ENCODE measurements at regions not wholly inside any gene's neighbourhood (a gene's known extent, or its start where the extent isn't known, plus 50 kb on each side); places are given as distances from the start of the nearest gene placed in this dataset.
"Not testable (repeated sequence)": the region's sequence is repeated elsewhere in the genome, so short reads cannot be mapped to it uniquely, and the experiment has no call there.

DNA sequence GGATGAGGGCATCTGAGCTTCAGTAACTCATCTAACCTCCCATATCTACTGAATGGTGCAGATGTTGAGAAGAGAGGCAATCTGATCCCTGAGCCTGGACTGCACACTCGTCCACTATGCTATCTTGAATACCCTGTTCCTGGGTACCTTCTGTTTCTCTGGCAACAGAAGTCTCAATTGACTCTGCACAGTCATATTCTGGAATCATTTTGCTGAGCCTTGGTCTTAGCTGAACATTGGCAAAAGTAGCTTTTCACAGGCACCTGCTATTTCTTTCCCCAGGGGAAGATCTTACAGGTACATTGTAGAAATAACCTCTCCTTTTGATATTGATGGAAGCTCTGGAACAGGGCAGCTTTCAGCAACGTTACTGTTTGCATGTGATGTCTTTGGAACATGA, 161.5 kb upstream of the GPR101 start:
- no peak for DNase-seq

DNA sequence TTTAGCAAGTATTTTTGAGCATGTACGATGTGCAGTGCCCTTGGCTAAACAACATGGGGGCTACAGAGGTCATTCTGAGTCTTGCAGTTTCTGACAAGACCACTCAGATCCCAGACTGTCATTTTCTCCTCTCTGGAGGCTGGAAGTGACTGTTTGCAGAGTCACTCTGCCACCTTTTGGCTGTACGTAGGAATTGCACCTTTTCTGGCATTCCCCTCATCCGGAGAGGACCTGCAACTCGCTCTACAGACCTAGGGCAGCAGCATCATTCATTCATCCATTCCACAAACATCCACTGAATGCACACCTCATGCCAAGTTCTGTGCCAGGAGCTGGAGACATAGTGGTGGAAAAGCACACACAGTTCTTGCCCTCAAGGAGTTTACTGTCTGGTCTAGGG, 160.4 kb upstream of the GPR101 start:
- DNase-seq = peak; percentile 24

DNA sequence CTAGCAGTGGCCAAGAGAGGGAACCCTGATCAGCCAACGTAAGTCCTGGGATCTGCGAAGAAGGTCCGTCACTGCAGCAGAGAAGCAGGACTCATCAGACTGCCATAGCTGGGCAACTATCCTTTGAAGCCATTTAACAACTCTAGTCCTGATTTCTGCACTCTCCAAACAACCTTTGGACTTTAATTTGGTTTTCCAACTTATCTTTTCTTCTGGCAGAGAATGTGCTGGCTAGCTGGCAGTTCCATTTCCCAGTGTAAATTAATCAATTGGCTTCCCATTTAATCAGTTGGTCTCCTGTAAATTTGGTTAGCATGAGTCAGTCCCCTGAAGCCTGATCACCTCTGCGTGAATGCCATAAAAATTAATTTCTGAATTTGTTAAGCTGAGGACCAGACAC, 153.7 kb upstream of the GPR101 start:
- no peak for DNase-seq

DNA sequence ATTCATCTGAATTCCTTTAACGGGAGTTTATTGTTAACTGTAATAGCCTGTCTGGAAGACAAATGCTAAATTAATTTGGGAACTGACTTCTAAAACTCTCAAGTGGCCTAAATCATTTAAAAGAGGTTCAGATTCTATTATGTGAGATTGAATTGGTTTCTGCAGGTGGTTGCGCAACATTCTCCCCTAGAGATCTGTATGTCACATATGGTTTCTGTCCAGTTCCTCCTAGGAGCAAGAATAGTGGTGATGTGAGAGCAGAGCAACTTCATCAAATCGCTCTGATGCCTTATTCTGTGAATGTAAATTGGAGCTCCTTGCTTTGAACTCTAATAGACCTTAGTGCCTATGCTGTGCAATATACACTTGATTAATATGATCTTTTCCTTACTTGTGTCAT, 144.6 kb upstream of the GPR101 start:
- no peak for DNase-seq

DNA sequence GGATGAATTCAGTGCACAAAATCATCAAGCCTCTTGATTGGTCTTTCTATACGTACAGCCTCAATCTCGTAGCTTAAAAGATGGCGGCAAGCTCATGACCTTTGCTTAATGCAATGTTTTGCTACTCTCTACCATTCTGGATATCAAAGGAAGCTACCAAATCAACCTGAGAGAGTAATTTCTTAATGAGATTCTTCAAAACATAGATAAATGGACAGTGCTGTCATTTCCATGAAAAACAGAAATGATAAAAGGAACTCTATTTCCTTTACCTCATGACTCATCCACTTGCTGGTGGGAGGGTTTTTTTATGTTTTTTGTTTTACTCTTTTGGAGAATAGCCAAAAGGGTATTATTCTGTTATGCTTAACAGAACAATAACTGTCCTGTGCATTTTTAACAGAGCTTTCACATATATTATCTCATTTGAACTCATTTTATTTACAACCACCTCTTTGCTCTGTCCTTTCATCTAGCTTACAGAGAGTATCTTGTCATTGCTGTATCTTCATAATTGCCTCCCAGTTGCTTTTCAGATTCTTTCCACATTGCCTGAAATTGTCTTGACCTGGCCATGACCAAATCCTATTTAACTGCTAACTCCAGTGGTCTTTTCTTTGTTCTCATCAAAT, 138.6 kb upstream of the GPR101 start:
- no peak for DNase-seq

DNA sequence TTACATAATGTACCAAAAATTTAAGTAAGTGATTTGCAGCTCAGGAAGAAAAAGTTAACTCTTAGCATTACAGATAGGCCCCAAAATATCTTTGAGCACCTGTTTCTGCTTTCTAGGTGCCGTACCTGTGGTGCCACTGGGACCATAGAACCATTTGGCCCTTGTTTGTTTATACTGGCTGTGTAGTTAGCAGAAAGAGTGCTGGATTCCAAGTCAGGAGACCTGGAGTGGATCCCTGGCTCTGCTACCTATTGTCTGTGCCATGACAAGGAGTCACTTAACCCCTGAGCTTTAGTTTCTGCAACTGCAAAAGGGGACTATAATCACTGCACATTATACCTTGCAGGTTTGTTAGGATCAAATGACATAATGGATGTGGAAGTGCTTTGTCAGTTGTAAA, 137.8 kb upstream of the GPR101 start:
- no peak for DNase-seq

DNA sequence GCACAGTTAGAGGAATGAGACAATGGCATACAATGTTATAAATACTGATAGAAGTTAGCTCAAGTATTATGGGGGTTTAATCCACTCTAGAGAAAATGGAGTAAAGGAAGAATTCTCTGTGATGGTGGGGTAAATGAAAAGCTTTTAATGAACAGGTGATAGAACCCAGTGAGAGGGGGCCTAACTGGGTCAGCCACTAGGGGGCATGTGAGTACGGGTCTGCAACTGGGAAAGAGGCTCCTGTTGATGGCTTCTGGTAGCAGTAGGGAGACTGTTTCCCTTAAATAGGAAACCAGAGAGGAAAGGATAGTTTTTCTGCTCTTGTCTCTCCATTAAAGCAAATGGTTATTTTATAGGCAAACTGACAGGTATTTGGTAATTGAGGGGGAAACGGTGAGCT, 132.8 kb upstream of the GPR101 start:
- no peak for DNase-seq

DNA sequence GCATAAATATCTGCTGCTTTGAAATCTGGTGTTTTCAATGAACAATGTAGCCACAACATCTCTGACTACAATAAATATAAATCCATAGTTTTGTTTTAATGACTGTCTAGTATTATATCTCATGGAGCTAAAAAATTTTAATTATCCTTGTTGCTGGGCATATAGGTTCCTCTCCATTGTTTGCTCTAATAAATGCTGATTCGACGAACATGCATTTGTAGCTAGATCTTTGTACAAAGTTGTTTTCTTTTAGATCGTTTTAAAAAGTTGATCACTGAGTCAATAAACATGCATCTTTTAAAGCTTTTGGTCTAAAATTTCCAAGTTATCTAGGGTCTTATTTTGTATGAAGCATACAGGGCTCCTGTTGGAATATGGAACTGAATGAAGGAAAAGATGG, 130.5 kb upstream of the GPR101 start:
- DNase-seq = no peak

DNA sequence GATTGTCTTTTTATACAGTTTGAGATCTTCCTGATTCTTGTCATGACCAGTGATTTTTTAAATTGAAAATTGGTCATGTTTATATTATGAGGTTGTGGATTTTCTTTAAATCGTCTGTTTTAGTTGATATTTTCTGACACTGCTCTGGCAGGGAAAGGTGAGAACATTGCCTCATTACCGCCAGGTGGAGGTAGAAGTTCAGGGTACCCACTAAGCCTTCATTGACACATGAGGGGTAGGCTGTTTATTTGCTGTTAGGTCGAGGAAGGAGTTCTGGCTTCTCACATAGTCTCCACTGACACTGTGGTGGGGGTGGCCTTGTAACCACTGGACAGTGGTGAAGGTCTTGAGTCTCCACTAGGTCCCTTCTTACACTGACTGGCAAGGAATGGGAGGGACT, 117.6 kb upstream of the GPR101 start:
- no peak for DNase-seq

DNA sequence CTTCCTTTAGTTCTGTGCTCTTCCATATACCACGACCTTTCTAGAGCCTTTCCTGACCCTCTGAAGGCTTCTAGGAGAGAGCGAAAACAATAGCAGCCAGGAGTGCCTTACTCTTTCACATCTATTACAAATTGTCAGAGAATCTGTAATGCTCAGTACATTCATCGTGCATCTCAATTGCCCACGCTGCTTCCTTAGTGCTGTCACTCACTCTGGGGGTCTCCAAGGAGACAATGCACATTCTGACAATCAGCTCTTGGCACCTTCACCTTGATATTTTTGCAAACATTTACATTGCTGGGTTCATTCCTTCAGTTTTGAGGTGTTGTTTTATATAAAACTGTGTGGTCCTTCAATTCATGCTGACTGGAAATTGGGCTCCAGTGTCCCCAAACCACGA, 110.1 kb upstream of the GPR101 start:
- DNase-seq = no peak

DNA sequence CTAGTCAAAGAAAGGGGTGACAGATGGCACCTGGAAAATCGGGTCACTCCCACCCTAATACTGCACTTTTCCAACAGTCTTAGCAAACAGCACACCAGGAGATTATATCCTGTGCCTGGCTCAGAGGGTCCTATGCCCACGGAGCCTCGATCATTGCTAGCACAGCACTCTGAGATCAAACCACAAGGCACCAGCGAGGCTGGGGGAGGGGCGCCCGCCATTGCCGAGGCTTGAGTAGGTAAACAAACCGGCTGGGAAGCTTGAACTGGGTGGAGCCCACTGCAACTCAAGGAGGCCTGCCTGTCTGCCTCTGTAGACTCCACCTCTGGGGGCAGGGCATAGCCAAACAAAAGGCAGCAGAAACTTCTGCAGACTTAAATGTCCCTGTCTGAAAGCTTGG, 88.9 kb upstream of the GPR101 start:
- DNase-seq = not testable (repeated sequence)

DNA sequence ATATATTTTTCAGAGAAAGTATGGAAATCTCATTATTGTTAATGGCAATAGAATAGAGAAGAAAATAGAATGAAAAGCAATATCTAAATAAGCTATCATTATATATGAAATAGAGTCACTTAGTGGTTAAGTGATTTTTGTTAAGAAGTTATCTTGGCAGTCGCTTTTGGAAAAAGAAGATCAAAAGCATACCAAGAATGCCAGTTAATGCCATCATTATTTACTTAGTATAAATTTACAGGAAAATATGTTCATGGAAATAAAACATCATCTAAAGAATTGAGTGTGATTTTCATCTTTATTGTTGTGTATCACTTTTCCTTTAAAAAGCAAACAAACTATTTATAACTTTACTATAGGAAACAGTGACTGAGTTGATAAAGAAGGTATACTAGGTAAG, 85.3 kb upstream of the GPR101 start:
- no peak for DNase-seq

DNA sequence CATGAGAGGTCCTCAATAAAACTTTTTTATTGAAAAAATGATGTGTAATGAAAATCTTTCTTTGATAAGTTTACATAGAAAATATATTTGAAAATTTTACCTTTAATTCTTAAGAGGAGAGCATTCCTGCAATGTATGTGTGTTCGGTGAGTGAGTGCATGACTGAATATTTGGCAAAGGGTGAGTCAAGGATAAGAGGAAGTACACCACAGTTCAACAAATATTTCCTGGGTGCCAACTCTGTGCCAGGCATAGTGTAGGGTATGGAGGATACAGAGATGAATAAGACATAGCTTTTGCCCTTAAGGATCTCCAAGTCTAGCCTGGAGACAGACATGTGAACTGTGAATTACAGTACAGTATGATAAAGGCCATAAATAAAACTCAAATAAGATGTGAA, 84.7 kb upstream of the GPR101 start:
- DNase-seq = no peak

DNA sequence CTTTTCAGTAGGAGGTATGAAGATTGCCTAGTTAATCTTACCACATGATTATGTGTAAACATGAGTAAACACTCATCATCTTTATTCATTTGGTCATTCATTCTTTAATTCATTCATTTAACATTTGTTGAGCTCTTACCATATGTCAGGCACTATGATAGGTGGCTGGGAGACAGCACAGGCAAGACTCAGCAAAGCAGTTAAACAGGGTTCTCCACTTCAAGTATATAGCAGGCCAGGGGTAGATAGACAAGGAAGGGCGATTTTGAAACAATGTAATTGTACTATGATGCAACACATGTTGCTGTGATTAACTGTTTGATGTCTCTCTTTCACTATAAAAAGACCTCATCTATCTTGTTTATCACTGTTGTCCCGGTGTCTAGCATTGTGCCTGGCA, 84.3 kb upstream of the GPR101 start:
- DNase-seq = no peak

DNA sequence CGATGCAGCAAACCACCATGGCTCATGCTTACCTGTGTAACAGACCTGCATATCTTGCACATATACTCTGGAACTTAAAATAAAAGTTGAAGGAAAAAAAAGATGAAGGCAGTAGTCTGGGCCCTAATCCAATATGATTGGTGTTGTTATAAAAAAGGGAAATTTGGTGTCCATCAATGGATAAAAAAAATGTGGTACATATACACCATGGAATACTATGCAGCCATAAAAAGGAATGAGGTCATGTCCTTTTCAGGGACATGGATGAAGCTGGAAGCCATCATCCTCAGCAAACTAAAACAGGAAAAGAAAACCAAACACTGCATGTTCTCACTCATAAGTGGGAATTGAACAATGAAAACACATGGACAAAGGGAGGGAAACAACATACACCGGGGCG, 74.1 kb upstream of the GPR101 start:
- DNase-seq = not testable (repeated sequence)

DNA sequence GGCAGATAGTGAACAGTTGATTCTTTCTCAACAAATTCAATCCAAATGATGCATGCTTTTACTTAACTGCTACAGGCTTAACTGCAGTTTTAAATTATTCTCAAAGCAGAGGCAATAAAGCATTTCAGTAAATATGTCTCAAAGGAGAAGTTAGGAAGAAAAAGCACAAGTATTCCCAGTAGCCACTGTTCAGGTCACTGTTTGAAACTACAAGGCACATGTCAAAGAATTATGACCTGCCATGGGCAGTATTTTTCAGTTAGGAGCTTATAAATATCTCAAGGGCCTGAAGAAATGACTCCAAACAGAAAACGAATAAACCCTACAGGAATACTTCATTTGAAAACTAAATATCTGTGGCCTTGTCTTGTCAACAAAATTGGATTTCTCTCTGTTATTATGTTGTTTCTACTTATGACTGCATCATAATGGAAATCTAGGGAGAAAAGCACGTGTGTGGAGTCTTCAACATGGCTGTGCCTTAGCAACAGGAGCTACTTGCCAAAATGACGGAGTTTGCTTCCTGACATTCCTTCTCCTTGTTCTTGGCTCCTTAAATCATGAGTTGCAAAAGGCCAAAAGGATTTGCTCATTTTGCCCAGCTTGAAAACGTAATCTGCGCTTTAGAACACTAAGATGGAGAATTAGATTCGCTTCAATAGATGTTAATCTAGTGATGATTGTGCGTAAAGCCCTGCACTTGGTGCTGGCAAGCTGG, 67.6 kb upstream of the GPR101 start:
- no peak for DNase-seq
